ENCODE measurements at regions not wholly inside any gene's neighbourhood (a gene's known extent, or its start where the extent isn't known, plus 50 kb on each side); places are given as distances from the start of the nearest gene placed in this dataset.

- TF ChIP-seq CTCF (conservative IDR thresholded peaks at IDR 0.05; ENCODE audit: low read depth, low read length) = no peak
- no peak for DNase-seq (ENCODE audit: low read depth)
These were observed 435.9 kb upstream of the CADM2 start for GRCh38 chr3:84522893-84523292.

GRCh38 chr3:84536916-84537315 is 421.9 kb upstream of the CADM2 start:
- TF ChIP-seq CTCF (conservative IDR thresholded peaks at IDR 0.05; ENCODE audit: low read depth, low read length) = no peak
- DNase-seq (ENCODE audit: low read depth) = no peak
- H3K4me3 ChIP-seq (ENCODE audit: low read length) = no peak overlapping the region

More at GRCh38 chr3:84522893-84523292, 435.9 kb upstream of the CADM2 start:
- no peak overlapping the region for H3K4me3 ChIP-seq (ENCODE audit: low read length)

GRCh38 chr3:84538597-84538996 is 420.2 kb upstream of the CADM2 start:
- H3K4me3 ChIP-seq (ENCODE audit: low read length) = no peak overlapping the region
- no peak for DNase-seq (ENCODE audit: low read depth)
- TF ChIP-seq CTCF (conservative IDR thresholded peaks at IDR 0.05; ENCODE audit: low read depth, low read length) = no peak

GRCh38 chr3:84547207-84547606 is 411.6 kb upstream of the CADM2 start:
- DNase-seq (ENCODE audit: low read depth) = peak; percentile 39
- no peak for TF ChIP-seq CTCF (conservative IDR thresholded peaks at IDR 0.05; ENCODE audit: low read depth, low read length)
- H3K4me3 ChIP-seq (ENCODE audit: low read length) = no peak overlapping the region

- DNase-seq (ENCODE audit: low read depth) = peak; percentile 6
These were observed 410.5 kb upstream of the CADM2 start for GRCh38 chr3:84547971-84548970.

GRCh38 chr3:84555629-84556028 is 403.2 kb upstream of the CADM2 start:
- no peak overlapping the region for H3K4me3 ChIP-seq (ENCODE audit: low read length)
- TF ChIP-seq CTCF (conservative IDR thresholded peaks at IDR 0.05; ENCODE audit: low read depth, low read length) = no peak

More at GRCh38 chr3:84547971-84548970, 410.5 kb upstream of the CADM2 start:
- peak; percentile 53 for TF ChIP-seq CTCF (conservative IDR thresholded peaks at IDR 0.05; ENCODE audit: low read depth, low read length)
- H3K4me3 ChIP-seq (ENCODE audit: low read length) = no peak overlapping the region

GRCh38 chr3:84566256-84566655 is 392.5 kb upstream of the CADM2 start:
- no peak for TF ChIP-seq CTCF (conservative IDR thresholded peaks at IDR 0.05; ENCODE audit: low read depth, low read length)
- no peak overlapping the region for H3K4me3 ChIP-seq (ENCODE audit: low read length)
- DNase-seq (ENCODE audit: low read depth) = no peak

More at GRCh38 chr3:84555629-84556028, 403.2 kb upstream of the CADM2 start:
- no peak for DNase-seq (ENCODE audit: low read depth)

Measured in retinal pigment epithelial cell (primary cell).